Ovary (tissue), 1 donor: ENCODE measurements at regions not wholly inside any gene's neighbourhood (a gene's known extent, or its start where the extent isn't known, plus 50 kb on each side); places are given as distances from the start of the nearest gene placed in this dataset. TPM values are rescaled to one million over a fixed set of nuclear protein-coding genes. Genes with fewer than 3 reads are reported as not detected.

Source experiments
- small RNA-seq: library from RNA; depleted of rRNA; stranded (forward); fragments of <200 nt; gene quantifications from one replicate; pipeline ENCODE3, GENCODE V24; 2016

Small RNA genes in the stretch of these regions (small RNA-seq; reads per million reads assigned to genes)
- gene AC114755.3 = not detected
